ENCODE measurements at regions not wholly inside any gene's neighbourhood (a gene's known extent, or its start where the extent isn't known, plus 50 kb on each side); places are given as distances from the start of the nearest gene placed in this dataset.

GRCh38 chr17:79156463-79157095, 82.0 kb downstream of the ENGASE start:
- Histone ChIP-seq H3K36me3 (ENCODE audit: control insufficient read depth in 2 of 2, insufficient read depth in 2 of 2, low read length in 2 of 2) (no peaks in the 10 kb centered on the region), H3K27ac (ENCODE audit: low read depth in 2 of 2, low read length in 2 of 2) (no peak overlapping the region), H3K4me3 (ENCODE audit: low read length in 2 of 2) (no peak overlapping the region), H3K27me3 (ENCODE audit: control insufficient read depth in 2 of 2, insufficient read depth in 2 of 2, low read length in 2 of 2) (peaks cover 2 to 8% of the 10 kb centered on the region in 2 donors), H3K9me3 (ENCODE audit: control insufficient read depth in 2 of 2, low read length in 2 of 2) (no peaks in the 10 kb centered on the region), H3K4me1 (ENCODE audit: control insufficient read depth in 2 of 2, insufficient read depth in 2 of 2, low read length in 2 of 2) (no peaks in the 10 kb centered on the region), H3K9ac (ENCODE audit: low read depth in 1 of 2, low read length in 2 of 2) (no peak overlapping the region)

GRCh38 chr17:79155701-79156100, 81.1 kb downstream of the ENGASE start:
- Histone ChIP-seq H3K9me3 (ENCODE audit: control insufficient read depth in 2 of 2, low read length in 2 of 2) (no peaks in the 10 kb centered on the region), H3K4me1 (ENCODE audit: control insufficient read depth in 2 of 2, insufficient read depth in 2 of 2, low read length in 2 of 2) (no peaks in the 10 kb centered on the region), H3K27ac (ENCODE audit: low read depth in 2 of 2, low read length in 2 of 2) (no peak overlapping the region), H3K27me3 (ENCODE audit: control insufficient read depth in 2 of 2, insufficient read depth in 2 of 2, low read length in 2 of 2) (peaks cover 2 to 11% of the 10 kb centered on the region in 2 donors), H3K4me3 (ENCODE audit: low read length in 2 of 2) (no peak overlapping the region), H3K36me3 (ENCODE audit: control insufficient read depth in 2 of 2, insufficient read depth in 2 of 2, low read length in 2 of 2) (no peaks in the 10 kb centered on the region), H3K9ac (ENCODE audit: low read depth in 1 of 2, low read length in 2 of 2) (no peak overlapping the region)

GRCh38 chr17:79154951-79155585, 80.4 kb downstream of the ENGASE start:
- Histone ChIP-seq H3K4me3 (ENCODE audit: low read length in 2 of 2) (no peak overlapping the region), H3K9ac (ENCODE audit: low read depth in 1 of 2, low read length in 2 of 2) (no peak overlapping the region), H3K27ac (ENCODE audit: low read depth in 2 of 2, low read length in 2 of 2) (no peak overlapping the region), H3K27me3 (ENCODE audit: control insufficient read depth in 2 of 2, insufficient read depth in 2 of 2, low read length in 2 of 2) (peaks cover 2 to 12% of the 10 kb centered on the region in 2 donors), H3K9me3 (ENCODE audit: control insufficient read depth in 2 of 2, low read length in 2 of 2) (no peaks in the 10 kb centered on the region), H3K36me3 (ENCODE audit: control insufficient read depth in 2 of 2, insufficient read depth in 2 of 2, low read length in 2 of 2) (no peaks in the 10 kb centered on the region), H3K4me1 (ENCODE audit: control insufficient read depth in 2 of 2, insufficient read depth in 2 of 2, low read length in 2 of 2) (no peaks in the 10 kb centered on the region)

- Histone ChIP-seq H3K4me1 (ENCODE audit: control insufficient read depth in 2 of 2, insufficient read depth in 2 of 2, low read length in 2 of 2) (no peaks in the 10 kb centered on the region), H3K36me3 (ENCODE audit: control insufficient read depth in 2 of 2, insufficient read depth in 2 of 2, low read length in 2 of 2) (no peaks in the 10 kb centered on the region), H3K27me3 (ENCODE audit: control insufficient read depth in 2 of 2, insufficient read depth in 2 of 2, low read length in 2 of 2) (peaks cover 2 to 12% of the 10 kb centered on the region in 2 donors), H3K9me3 (ENCODE audit: control insufficient read depth in 2 of 2, low read length in 2 of 2) (no peaks in the 10 kb centered on the region), H3K27ac (ENCODE audit: low read depth in 2 of 2, low read length in 2 of 2) (no peak overlapping the region), H3K9ac (ENCODE audit: low read depth in 1 of 2, low read length in 2 of 2) (no peak overlapping the region), H3K4me3 (ENCODE audit: low read length in 2 of 2) (no peak overlapping the region)
Observed at GRCh38 chr17:79154446-79154845, 79.8 kb downstream of the ENGASE start.

- H3K36me3 ChIP-seq (ENCODE audit: control insufficient read depth in 2 of 2, insufficient read depth in 2 of 2, low read length in 2 of 2) = no peaks in the 10 kb centered on the region
- peaks cover 2 to 12% of the 10 kb centered on the region in 2 donors for H3K27me3 ChIP-seq (ENCODE audit: control insufficient read depth in 2 of 2, insufficient read depth in 2 of 2, low read length in 2 of 2)
- no peaks in the 10 kb centered on the region for H3K9me3 ChIP-seq (ENCODE audit: control insufficient read depth in 2 of 2, low read length in 2 of 2)
- H3K4me3 ChIP-seq (ENCODE audit: low read length in 2 of 2) = no peak overlapping the region
- H3K27ac ChIP-seq (ENCODE audit: low read depth in 2 of 2, low read length in 2 of 2) = no peak overlapping the region
- no peaks in the 10 kb centered on the region for H3K4me1 ChIP-seq (ENCODE audit: control insufficient read depth in 2 of 2, insufficient read depth in 2 of 2, low read length in 2 of 2)
- H3K9ac ChIP-seq (ENCODE audit: low read depth in 1 of 2, low read length in 2 of 2) = no peak overlapping the region
Observed at GRCh38 chr17:79153367-79154130, 78.9 kb downstream of the ENGASE start.

- Histone ChIP-seq H3K27ac (ENCODE audit: low read depth in 2 of 2, low read length in 2 of 2) (no peak overlapping the region), H3K4me3 (ENCODE audit: low read length in 2 of 2) (no peak overlapping the region), H3K4me1 (ENCODE audit: control insufficient read depth in 2 of 2, insufficient read depth in 2 of 2, low read length in 2 of 2) (no peaks in the 10 kb centered on the region), H3K27me3 (ENCODE audit: control insufficient read depth in 2 of 2, insufficient read depth in 2 of 2, low read length in 2 of 2) (peaks cover 2 to 12% of the 10 kb centered on the region in 2 donors), H3K9ac (ENCODE audit: low read depth in 1 of 2, low read length in 2 of 2) (no peak overlapping the region), H3K36me3 (ENCODE audit: control insufficient read depth in 2 of 2, insufficient read depth in 2 of 2, low read length in 2 of 2) (no peaks in the 10 kb centered on the region), H3K9me3 (ENCODE audit: control insufficient read depth in 2 of 2, low read length in 2 of 2) (no peaks in the 10 kb centered on the region)
Observed at GRCh38 chr17:79152636-79153035, 78.0 kb downstream of the ENGASE start.

GRCh38 chr17:79152110-79152509, 77.5 kb downstream of the ENGASE start:
- Histone ChIP-seq H3K4me3 (ENCODE audit: low read length in 2 of 2) (no peak overlapping the region), H3K27me3 (ENCODE audit: control insufficient read depth in 2 of 2, insufficient read depth in 2 of 2, low read length in 2 of 2) (peaks cover 2 to 12% of the 10 kb centered on the region in 2 donors), H3K36me3 (ENCODE audit: control insufficient read depth in 2 of 2, insufficient read depth in 2 of 2, low read length in 2 of 2) (no peaks in the 10 kb centered on the region), H3K9me3 (ENCODE audit: control insufficient read depth in 2 of 2, low read length in 2 of 2) (no peaks in the 10 kb centered on the region), H3K4me1 (ENCODE audit: control insufficient read depth in 2 of 2, insufficient read depth in 2 of 2, low read length in 2 of 2) (no peaks in the 10 kb centered on the region), H3K9ac (ENCODE audit: low read depth in 1 of 2, low read length in 2 of 2) (no peak overlapping the region), H3K27ac (ENCODE audit: low read depth in 2 of 2, low read length in 2 of 2) (no peak overlapping the region)

- H3K27ac ChIP-seq (ENCODE audit: low read depth in 2 of 2, low read length in 2 of 2) = no peak overlapping the region
- no peak overlapping the region for H3K4me3 ChIP-seq (ENCODE audit: low read length in 2 of 2)
- no peaks in the 10 kb centered on the region for H3K9me3 ChIP-seq (ENCODE audit: control insufficient read depth in 2 of 2, low read length in 2 of 2)
- no peaks in the 10 kb centered on the region for H3K4me1 ChIP-seq (ENCODE audit: control insufficient read depth in 2 of 2, insufficient read depth in 2 of 2, low read length in 2 of 2)
- peaks cover 2 to 12% of the 10 kb centered on the region in 2 donors for H3K27me3 ChIP-seq (ENCODE audit: control insufficient read depth in 2 of 2, insufficient read depth in 2 of 2, low read length in 2 of 2)
- H3K36me3 ChIP-seq (ENCODE audit: control insufficient read depth in 2 of 2, insufficient read depth in 2 of 2, low read length in 2 of 2) = no peaks in the 10 kb centered on the region
- no peak overlapping the region for H3K9ac ChIP-seq (ENCODE audit: low read depth in 1 of 2, low read length in 2 of 2)
Observed at GRCh38 chr17:79150799-79151198, 76.2 kb downstream of the ENGASE start.

- Histone ChIP-seq H3K27ac (ENCODE audit: low read depth in 2 of 2, low read length in 2 of 2) (no peak overlapping the region), H3K9me3 (ENCODE audit: control insufficient read depth in 2 of 2, low read length in 2 of 2) (no peaks in the 10 kb centered on the region), H3K9ac (ENCODE audit: low read depth in 1 of 2, low read length in 2 of 2) (no peak overlapping the region), H3K4me3 (ENCODE audit: low read length in 2 of 2) (no peak overlapping the region), H3K36me3 (ENCODE audit: control insufficient read depth in 2 of 2, insufficient read depth in 2 of 2, low read length in 2 of 2) (no peaks in the 10 kb centered on the region), H3K27me3 (ENCODE audit: control insufficient read depth in 2 of 2, insufficient read depth in 2 of 2, low read length in 2 of 2) (peaks cover 2 to 12% of the 10 kb centered on the region in 2 donors), H3K4me1 (ENCODE audit: control insufficient read depth in 2 of 2, insufficient read depth in 2 of 2, low read length in 2 of 2) (no peaks in the 10 kb centered on the region)
Observed at GRCh38 chr17:79150035-79150733, 75.6 kb downstream of the ENGASE start.

GRCh38 chr17:79148584-79148983, 74.0 kb downstream of the ENGASE start:
- Histone ChIP-seq H3K9me3 (ENCODE audit: control insufficient read depth in 2 of 2, low read length in 2 of 2) (no peaks in the 10 kb centered on the region), H3K4me3 (ENCODE audit: low read length in 2 of 2) (no peak overlapping the region), H3K27me3 (ENCODE audit: control insufficient read depth in 2 of 2, insufficient read depth in 2 of 2, low read length in 2 of 2) (peaks cover 2 to 11% of the 10 kb centered on the region in 2 donors)

More at GRCh38 chr17:79148584-79148983, 74.0 kb downstream of the ENGASE start:
- H3K9ac ChIP-seq (ENCODE audit: low read depth in 1 of 2, low read length in 2 of 2) = no peak overlapping the region
- H3K27ac ChIP-seq (ENCODE audit: low read depth in 2 of 2, low read length in 2 of 2) = no peak overlapping the region
- no peaks in the 10 kb centered on the region for H3K4me1 ChIP-seq (ENCODE audit: control insufficient read depth in 2 of 2, insufficient read depth in 2 of 2, low read length in 2 of 2)
- no peaks in the 10 kb centered on the region for H3K36me3 ChIP-seq (ENCODE audit: control insufficient read depth in 2 of 2, insufficient read depth in 2 of 2, low read length in 2 of 2)
